Fibroblast of villous mesenchyme (primary cell): ENCODE measurements at regions not wholly inside any gene's neighbourhood (a gene's known extent, or its start where the extent isn't known, plus 50 kb on each side); places are given as distances from the start of the nearest gene placed in this dataset.
"Not testable (repeated sequence)": the region's sequence is repeated elsewhere in the genome, so short reads cannot be mapped to it uniquely, and the experiment has no call there.

Source experiments
- DNase-seq: peaks from one replicate; pipeline ENCODE4 v3.0.0-alpha.2; 2010; ENCODE audit warnings: low read depth
- H3K4me3 ChIP-seq: 2 replicates; pipeline ENCODE4 v1.5.1; 2011; ENCODE audit warnings: low read depth, mild to moderate bottlenecking, low read length
- CTCF ChIP-seq: IDR thresholded peaks from 2 replicates; pipeline ENCODE4 v1.5.1; 2012; ENCODE audit warnings: low read depth, mild to moderate bottlenecking, low read length; ENCODE audit not compliant: insufficient read depth

- no peak for TF ChIP-seq CTCF
- H3K4me3 ChIP-seq: no peak overlapping the region
- peak; percentile 89 for DNase-seq
Observed at GRCh38 chr3:30443756-30444673, 162.4 kb upstream of the TGFBR2 start.

- H3K4me3 ChIP-seq: no peak overlapping the region
- no peak for TF ChIP-seq CTCF
- peak; percentile 63 for DNase-seq
Observed at GRCh38 chr3:30448450-30449289, 157.7 kb upstream of the TGFBR2 start.

GRCh38 chr3:30449290-30449632 lies 157.1 kb upstream of the TGFBR2 start:
- no peak for DNase-seq
- H3K4me3 ChIP-seq: no peak overlapping the region
- no peak for TF ChIP-seq CTCF

- TF ChIP-seq CTCF: no peak
- DNase-seq: no peak
- H3K4me3 ChIP-seq: no peak overlapping the region
Observed at GRCh38 chr3:30452446-30452845, 154.0 kb upstream of the TGFBR2 start.

GRCh38 chr3:30453360-30454039 lies 152.9 kb upstream of the TGFBR2 start:
- H3K4me3 ChIP-seq: no peak overlapping the region
- no peak for TF ChIP-seq CTCF
- no peak for DNase-seq

- H3K4me3 ChIP-seq: no peak overlapping the region
- no peak for DNase-seq
- TF ChIP-seq CTCF: no peak
Observed at GRCh38 chr3:30454636-30455035, 151.8 kb upstream of the TGFBR2 start.

- not testable (repeated sequence) for DNase-seq, H3K4me3 ChIP-seq
Observed at GRCh38 chr3:30455112-30455511, 151.3 kb upstream of the TGFBR2 start.
